Osteoblast (primary cell): ENCODE measurements at regions not wholly inside any gene's neighbourhood (a gene's known extent, or its start where the extent isn't known, plus 50 kb on each side); places are given as distances from the start of the nearest gene placed in this dataset.
"Not testable (repeated sequence)": the region's sequence is repeated elsewhere in the genome, so short reads cannot be mapped to it uniquely, and the experiment has no call there.

Source experiments
- DNase-seq: peaks from one replicate; pipeline ENCODE4 v3.0.0; 2011; ENCODE audit warnings: low spot score, mixed read lengths; ENCODE audit not compliant: insufficient read length; ENCODE audit errors: missing footprints
- H2AFZ ChIP-seq: 2 replicates; pipeline ENCODE4 v1.6.0; 2011; ENCODE audit warnings: mild to moderate bottlenecking, low read length
- H3K27ac ChIP-seq: 2 replicates; pipeline ENCODE4 v1.5.1; 2011; ENCODE audit warnings: mild to moderate bottlenecking, low read depth, low read length, moderate library complexity
- H3K27me3 ChIP-seq: 2 replicates; pipeline ENCODE4 v1.6.0; 2012; ENCODE audit warnings: mild to moderate bottlenecking, control low read depth, inconsistent platforms, low read length, moderate library complexity; ENCODE audit not compliant: insufficient read depth
- H3K36me3 ChIP-seq: 2 replicates; pipeline ENCODE4 v1.5.1; 2011; ENCODE audit warnings: mild to moderate bottlenecking, low read length, control low read depth, moderate library complexity; ENCODE audit not compliant: insufficient read depth
- H3K4me1 ChIP-seq: 2 replicates; pipeline ENCODE4 v1.5.1; 2011; ENCODE audit warnings: mild to moderate bottlenecking, low read length, control low read depth, moderate library complexity; ENCODE audit not compliant: insufficient read depth
- H3K4me2 ChIP-seq: 2 replicates; pipeline ENCODE4 v1.6.0; 2011; ENCODE audit warnings: mild to moderate bottlenecking, low read length; ENCODE audit not compliant: insufficient read depth
- H3K4me3 ChIP-seq: fragments of 200-600 bp; sonication (generic); 3 replicates; pipeline ENCODE4 v1.5.1; 2012; ENCODE audit warnings: mild to moderate bottlenecking, low read length, inconsistent platforms; ENCODE audit not compliant: insufficient read depth
- H3K79me2 ChIP-seq: 2 replicates; pipeline ENCODE4 v1.6.0; 2012; ENCODE audit warnings: mild to moderate bottlenecking, low read length, control low read depth, inconsistent platforms; ENCODE audit not compliant: insufficient read depth
- H3K9me3 ChIP-seq: 2 replicates; pipeline ENCODE4 v1.5.1; 2011; ENCODE audit warnings: low read depth, low read length, control low read depth
- H4K20me1 ChIP-seq: 2 replicates; pipeline ENCODE4 v1.6.0; 2012; ENCODE audit warnings: mild to moderate bottlenecking, low read length, control low read depth; ENCODE audit not compliant: insufficient read depth
- TF ChIP-seq, protein P1 (sequence below): IDR thresholded peaks from 2 replicates; pipeline ENCODE4 v1.5.1; 2011; ENCODE audit warnings: mild to moderate bottlenecking, low read depth, low read length, moderate library complexity; ENCODE audit errors: extremely low read depth

DNA sequence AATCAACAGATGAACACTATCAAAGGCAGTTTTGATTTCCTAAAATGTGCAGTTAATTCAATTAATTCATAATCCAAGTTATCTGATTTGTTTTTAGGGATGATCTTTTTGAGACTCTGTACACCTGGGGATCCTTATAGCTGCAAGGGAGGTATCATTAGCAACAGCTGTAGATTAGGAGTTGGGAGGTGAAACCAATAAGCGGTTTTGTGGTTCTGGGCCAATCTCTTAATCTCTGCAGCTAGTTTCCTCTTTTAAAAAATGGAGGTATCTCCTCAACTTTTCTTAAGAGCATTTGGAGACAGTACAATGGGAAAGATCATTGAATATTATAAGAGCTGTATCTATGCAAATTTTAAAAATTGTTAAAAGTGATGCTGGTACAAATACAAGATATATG is 126.0 kb downstream of the MC4R start:
- Histone ChIP-seq H3K4me3 (no peak overlapping the region), H3K27ac (no peak overlapping the region), H2AFZ (no peak overlapping the region), H3K79me2 (no peaks in the 10 kb centered on the region), H3K9me3 (no peaks in the 10 kb centered on the region), H4K20me1 (no peaks in the 10 kb centered on the region), H3K36me3 (no peaks in the 10 kb centered on the region), H3K27me3 (no peaks in the 10 kb centered on the region), H3K4me2 (no peak overlapping the region), H3K4me1 (no peaks in the 10 kb centered on the region)
- TF ChIP-seq, protein P1, sequence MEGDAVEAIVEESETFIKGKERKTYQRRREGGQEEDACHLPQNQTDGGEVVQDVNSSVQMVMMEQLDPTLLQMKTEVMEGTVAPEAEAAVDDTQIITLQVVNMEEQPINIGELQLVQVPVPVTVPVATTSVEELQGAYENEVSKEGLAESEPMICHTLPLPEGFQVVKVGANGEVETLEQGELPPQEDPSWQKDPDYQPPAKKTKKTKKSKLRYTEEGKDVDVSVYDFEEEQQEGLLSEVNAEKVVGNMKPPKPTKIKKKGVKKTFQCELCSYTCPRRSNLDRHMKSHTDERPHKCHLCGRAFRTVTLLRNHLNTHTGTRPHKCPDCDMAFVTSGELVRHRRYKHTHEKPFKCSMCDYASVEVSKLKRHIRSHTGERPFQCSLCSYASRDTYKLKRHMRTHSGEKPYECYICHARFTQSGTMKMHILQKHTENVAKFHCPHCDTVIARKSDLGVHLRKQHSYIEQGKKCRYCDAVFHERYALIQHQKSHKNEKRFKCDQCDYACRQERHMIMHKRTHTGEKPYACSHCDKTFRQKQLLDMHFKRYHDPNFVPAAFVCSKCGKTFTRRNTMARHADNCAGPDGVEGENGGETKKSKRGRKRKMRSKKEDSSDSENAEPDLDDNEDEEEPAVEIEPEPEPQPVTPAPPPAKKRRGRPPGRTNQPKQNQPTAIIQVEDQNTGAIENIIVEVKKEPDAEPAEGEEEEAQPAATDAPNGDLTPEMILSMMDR = no peak
- no peak for DNase-seq

DNA sequence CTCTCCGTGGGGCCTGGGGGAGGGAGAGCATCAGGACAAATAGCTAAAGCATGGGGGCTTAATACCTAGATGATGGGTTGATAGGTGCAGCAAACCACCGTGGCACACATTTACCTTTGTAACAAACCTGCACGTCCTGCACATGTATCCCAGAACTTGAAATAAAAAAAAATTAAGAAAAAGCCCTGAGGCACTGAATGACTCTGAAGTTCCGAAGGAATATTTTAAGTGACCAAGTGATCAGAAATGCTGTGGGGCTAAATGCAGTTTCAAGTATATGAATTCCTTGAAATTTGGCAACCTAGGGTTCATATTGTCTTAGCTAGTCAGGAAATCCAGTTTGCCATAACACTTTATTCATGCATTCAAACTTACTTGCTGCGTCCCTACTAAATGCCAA is 127.5 kb downstream of the MC4R start:
- TF ChIP-seq, protein P1 = no peak
- H3K9me3 ChIP-seq = no peaks in the 10 kb centered on the region
- no peaks in the 10 kb centered on the region for H4K20me1 ChIP-seq
- no peak overlapping the region for H2AFZ ChIP-seq
- H3K4me2 ChIP-seq = no peak overlapping the region
- H3K79me2 ChIP-seq = no peaks in the 10 kb centered on the region
- H3K4me1 ChIP-seq = no peaks in the 10 kb centered on the region
- no peak overlapping the region for H3K27ac ChIP-seq
- DNase-seq = peak; percentile 21
- no peaks in the 10 kb centered on the region for H3K27me3 ChIP-seq
- H3K4me3 ChIP-seq = no peak overlapping the region
- H3K36me3 ChIP-seq = no peaks in the 10 kb centered on the region

DNA sequence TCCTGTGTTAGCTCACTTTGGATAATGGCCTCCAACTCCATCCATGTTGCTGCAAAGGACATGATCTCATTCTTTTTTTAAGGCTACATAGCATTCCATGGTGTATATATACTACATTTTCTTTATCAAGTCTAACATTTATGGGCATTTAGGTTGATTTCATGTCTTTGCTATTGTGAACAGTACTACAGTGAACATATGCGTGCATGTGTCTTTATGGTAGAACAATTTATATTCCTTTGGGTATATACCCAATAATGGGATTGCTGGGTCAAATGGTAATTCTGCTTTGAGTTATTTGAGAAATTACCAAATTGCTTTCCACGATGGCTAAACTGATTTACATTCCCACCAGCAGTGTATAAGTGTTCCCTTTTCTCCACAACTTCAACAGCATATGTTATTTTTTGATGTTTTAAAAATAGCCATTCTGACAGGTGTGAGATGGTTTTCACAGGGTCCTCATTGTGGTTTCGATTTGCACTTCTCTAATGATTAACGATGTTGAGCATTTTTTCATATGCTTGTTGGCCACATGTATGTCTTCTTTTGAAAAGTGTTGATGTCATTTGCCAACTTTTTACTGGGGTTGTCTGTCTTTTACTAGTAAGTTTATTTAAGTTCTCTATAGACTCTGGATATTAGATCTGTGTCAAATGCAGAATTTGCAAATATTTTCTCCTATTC is 133.4 kb downstream of the MC4R start:
- H3K9me3 ChIP-seq, DNase-seq, H3K4me1 ChIP-seq: not testable (repeated sequence)

DNA sequence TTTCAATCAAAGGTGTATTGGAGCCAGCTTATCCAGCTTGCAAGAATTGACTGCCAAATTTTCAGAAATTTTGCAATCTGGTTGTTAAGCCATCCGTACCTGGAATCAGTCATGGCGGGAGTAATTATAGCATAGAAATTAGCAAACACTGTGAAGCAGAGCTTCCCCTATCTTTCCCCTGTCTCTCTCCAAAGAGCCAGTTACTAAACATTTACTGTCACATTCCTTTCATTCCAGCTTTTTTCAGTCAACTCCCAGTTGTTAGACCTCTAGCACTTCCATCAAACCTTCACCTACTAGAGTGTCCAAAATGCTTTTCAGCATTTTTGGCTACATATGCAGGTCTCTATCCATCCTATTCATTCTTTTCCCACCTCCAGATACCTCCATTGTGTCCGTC is 137.4 kb downstream of the MC4R start:
- H3K4me1 ChIP-seq = no peaks in the 10 kb centered on the region
- H3K27me3 ChIP-seq = no peaks in the 10 kb centered on the region
- H3K9me3 ChIP-seq = no peaks in the 10 kb centered on the region
- no peaks in the 10 kb centered on the region for H3K79me2 ChIP-seq
- no peak overlapping the region for H3K4me2 ChIP-seq
- H2AFZ ChIP-seq = no peak overlapping the region
- no peak for DNase-seq
- no peaks in the 10 kb centered on the region for H4K20me1 ChIP-seq
- no peak overlapping the region for H3K4me3 ChIP-seq
- H3K36me3 ChIP-seq = no peaks in the 10 kb centered on the region
- H3K27ac ChIP-seq = no peak overlapping the region
- TF ChIP-seq, protein P1 = no peak

More for the DNA sequence above, 133.4 kb downstream of the MC4R start:
- not testable (repeated sequence) for H2AFZ ChIP-seq, H3K27ac ChIP-seq, H3K4me2 ChIP-seq, H3K27me3 ChIP-seq, H3K79me2 ChIP-seq, H4K20me1 ChIP-seq, H3K36me3 ChIP-seq, H3K4me3 ChIP-seq
